Mesothelial cell of epicardium (in vitro differentiated cells): ENCODE measurements at regions not wholly inside any gene's neighbourhood (a gene's known extent, or its start where the extent isn't known, plus 50 kb on each side); places are given as distances from the start of the nearest gene placed in this dataset.

Experiments
- DNase-seq, 2 experiments: peaks; one replicate each; pipeline ENCODE4 v3.0.0; 2021; ENCODE audit warnings: low spot score in 2 of 2; ENCODE audit not compliant: unreplicated experiment in 2 of 2
- H3K27ac Mint-ChIP-seq: 2 replicates; pipeline ENCODE4 v1.8.0; 2021; ENCODE audit warnings: mixed read lengths
- H3K27me3 Mint-ChIP-seq: 2 replicates; pipeline ENCODE4 v1.8.0; 2021; ENCODE audit warnings: low read depth, mixed read lengths
- H3K36me3 Mint-ChIP-seq: 2 replicates; pipeline ENCODE4 v1.8.0; 2021; ENCODE audit warnings: mixed read lengths
- H3K4me1 Mint-ChIP-seq: 2 replicates; pipeline ENCODE4 v1.8.0; 2021; ENCODE audit warnings: mixed read lengths
- H3K4me3 Mint-ChIP-seq: 2 replicates; pipeline ENCODE4 v1.8.0; 2021; ENCODE audit warnings: mild to moderate bottlenecking, moderate library complexity, mixed read lengths
- H3K9me3 Mint-ChIP-seq: 2 replicates; pipeline ENCODE4 v1.8.0; 2021; ENCODE audit warnings: mixed read lengths
- TF ChIP-seq, protein P1 (sequence below): fragments of 200-600 bp; sonication (generic); IDR thresholded peaks from one replicate; pipeline ENCODE4 v1.5.0; 2021; ENCODE audit warnings: antibody characterized with exemption; ENCODE audit not compliant: unreplicated experiment

DNA sequence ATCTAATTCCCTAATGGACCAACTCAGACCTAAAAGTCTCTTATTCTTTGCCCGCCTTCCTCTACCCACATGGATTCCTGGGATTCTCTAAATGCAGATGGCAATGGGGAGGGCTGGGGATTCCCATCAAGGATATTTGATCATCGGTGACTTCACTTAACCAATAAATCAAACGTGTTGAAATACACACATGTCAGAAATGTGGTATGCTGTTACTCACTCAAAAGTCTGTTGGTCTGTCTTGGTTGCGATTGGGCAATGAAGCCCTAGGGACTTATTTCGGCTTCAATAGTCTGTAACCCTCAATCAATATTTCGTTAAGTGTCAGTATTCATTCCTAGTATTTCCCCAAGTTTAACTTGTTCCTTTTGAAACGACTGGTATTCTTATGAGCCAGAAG is 117.2 kb upstream of the DIO3 start:
- TF ChIP-seq, protein P1, sequence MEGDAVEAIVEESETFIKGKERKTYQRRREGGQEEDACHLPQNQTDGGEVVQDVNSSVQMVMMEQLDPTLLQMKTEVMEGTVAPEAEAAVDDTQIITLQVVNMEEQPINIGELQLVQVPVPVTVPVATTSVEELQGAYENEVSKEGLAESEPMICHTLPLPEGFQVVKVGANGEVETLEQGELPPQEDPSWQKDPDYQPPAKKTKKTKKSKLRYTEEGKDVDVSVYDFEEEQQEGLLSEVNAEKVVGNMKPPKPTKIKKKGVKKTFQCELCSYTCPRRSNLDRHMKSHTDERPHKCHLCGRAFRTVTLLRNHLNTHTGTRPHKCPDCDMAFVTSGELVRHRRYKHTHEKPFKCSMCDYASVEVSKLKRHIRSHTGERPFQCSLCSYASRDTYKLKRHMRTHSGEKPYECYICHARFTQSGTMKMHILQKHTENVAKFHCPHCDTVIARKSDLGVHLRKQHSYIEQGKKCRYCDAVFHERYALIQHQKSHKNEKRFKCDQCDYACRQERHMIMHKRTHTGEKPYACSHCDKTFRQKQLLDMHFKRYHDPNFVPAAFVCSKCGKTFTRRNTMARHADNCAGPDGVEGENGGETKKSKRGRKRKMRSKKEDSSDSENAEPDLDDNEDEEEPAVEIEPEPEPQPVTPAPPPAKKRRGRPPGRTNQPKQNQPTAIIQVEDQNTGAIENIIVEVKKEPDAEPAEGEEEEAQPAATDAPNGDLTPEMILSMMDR = no peak
- no peak for DNase-seq
- no peaks in the 10 kb centered on the region for H3K27me3 Mint-ChIP-seq
- H3K27ac Mint-ChIP-seq = no peak overlapping the region
- H3K36me3 Mint-ChIP-seq = no peaks in the 10 kb centered on the region
- H3K4me1 Mint-ChIP-seq = peaks cover 10% of the 10 kb centered on the region
- no peak overlapping the region for H3K4me3 Mint-ChIP-seq
- no peaks in the 10 kb centered on the region for H3K9me3 Mint-ChIP-seq

DNA sequence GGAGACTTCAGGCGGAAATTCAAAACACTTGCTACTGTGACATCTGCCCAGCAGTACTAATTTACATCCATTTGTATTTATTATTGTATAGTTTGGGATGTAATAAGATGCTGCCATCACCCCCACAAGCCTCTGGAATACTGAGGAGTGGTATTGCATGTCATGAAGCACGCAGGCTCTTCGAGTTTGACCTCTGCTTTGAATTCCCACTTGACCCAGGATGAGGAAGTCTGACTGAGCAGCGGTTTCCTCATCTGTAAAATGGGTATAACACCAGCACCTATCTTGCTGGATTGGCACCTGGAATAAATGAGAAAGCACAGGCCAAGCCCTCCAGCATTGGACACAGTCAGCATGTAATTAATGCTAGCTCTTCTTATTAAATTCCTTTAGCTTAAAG is 116.0 kb upstream of the DIO3 start:
- no peaks in the 10 kb centered on the region for H3K27me3 Mint-ChIP-seq

DNA sequence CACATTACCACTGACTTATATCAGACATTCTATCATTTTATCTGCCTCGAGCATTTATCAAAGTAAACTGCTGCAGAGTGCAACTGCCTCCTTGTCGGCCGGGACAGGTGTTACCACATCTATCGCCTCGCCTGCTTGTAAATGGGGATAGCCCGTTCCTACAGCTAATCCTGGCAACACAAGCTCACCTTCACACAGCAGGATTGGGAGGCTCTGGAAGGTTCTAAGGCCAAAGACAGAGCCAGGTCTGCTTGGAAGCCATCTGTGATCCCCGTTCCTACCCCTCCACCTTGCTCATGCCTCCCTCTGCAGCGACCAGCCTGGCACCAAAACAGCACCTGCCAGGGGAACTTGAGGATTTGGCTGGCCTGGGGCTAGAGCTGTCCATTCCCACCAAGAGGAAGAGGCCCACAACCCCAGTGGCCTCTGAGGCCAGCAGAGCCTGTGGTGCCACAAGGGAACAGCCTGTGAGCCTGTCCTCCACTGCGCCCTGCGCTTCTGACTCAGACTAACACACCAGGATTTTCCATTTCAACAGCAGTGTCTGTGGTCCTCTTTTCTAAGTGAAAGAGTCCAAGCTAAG is 114.8 kb upstream of the DIO3 start:
- no peak for DNase-seq
- Mint-ChIP-seq H3K27ac (no peak overlapping the region), H3K27me3 (no peaks in the 10 kb centered on the region), H3K4me1 (no peaks in the 10 kb centered on the region), H3K4me3 (no peak overlapping the region), H3K36me3 (no peaks in the 10 kb centered on the region), H3K9me3 (no peaks in the 10 kb centered on the region)
- TF ChIP-seq, protein P1 = no peak

More for the DNA sequence above, 116.0 kb upstream of the DIO3 start:
- no peaks in the 10 kb centered on the region for H3K36me3 Mint-ChIP-seq
- DNase-seq = no peak
- no peak overlapping the region for H3K27ac Mint-ChIP-seq
- no peaks in the 10 kb centered on the region for H3K9me3 Mint-ChIP-seq
- TF ChIP-seq, protein P1 = no peak
- no peak overlapping the region for H3K4me3 Mint-ChIP-seq
- peaks cover 5% of the 10 kb centered on the region for H3K4me1 Mint-ChIP-seq

DNA sequence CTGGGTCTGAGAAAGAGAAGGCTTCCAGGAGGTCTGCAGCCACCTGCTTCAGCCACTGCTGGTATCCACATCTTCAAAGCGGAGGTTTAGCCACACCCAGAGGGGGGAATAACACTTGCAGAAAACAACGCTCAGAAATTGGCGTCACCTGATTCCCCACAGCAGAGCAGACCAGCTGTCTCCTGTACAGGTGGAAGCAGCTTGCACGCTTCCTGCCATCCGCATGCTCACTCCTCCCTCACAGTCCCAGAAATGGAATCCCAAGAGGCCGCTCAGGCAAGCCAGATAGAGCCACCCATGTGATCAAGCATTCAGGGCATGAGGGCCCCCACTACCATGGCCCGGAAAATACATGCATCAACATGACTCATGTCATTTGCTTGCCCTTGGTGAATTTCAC is 112.2 kb upstream of the DIO3 start:
- TF ChIP-seq, protein P1 = no peak
- no peak for DNase-seq
- Mint-ChIP-seq H3K27me3 (peaks cover 4% of the 10 kb centered on the region), H3K4me3 (no peak overlapping the region), H3K36me3 (no peaks in the 10 kb centered on the region), H3K27ac (no peak overlapping the region), H3K9me3 (peaks cover 4% of the 10 kb centered on the region), H3K4me1 (no peaks in the 10 kb centered on the region)

DNA sequence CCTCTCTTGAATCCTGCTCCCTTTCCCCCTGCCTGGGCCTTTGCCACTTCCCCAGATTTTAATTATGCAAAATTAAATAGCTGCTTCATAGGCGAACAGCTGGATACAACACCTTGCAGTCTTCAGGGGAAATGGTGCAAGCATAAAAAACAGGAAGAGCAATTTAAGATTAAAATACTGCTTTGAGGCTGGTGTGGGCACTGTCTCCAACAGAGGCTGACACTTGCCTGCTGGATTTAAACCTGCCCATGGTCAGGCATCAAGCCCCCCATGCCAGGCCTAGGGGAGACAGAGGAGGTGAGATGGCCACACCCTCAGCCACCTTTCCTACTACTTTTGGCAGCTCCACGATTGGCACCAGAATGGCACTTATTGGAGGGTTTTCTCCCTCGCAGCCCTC is 110.1 kb upstream of the DIO3 start:
- H3K4me1 Mint-ChIP-seq = no peaks in the 10 kb centered on the region
- H3K9me3 Mint-ChIP-seq = peaks cover 5% of the 10 kb centered on the region
- H3K4me3 Mint-ChIP-seq = no peak overlapping the region
- TF ChIP-seq, protein P1 = no peak
- no peaks in the 10 kb centered on the region for H3K36me3 Mint-ChIP-seq
- H3K27me3 Mint-ChIP-seq = peaks cover 22% of the 10 kb centered on the region
- no peak for DNase-seq
- H3K27ac Mint-ChIP-seq = no peak overlapping the region

DNA sequence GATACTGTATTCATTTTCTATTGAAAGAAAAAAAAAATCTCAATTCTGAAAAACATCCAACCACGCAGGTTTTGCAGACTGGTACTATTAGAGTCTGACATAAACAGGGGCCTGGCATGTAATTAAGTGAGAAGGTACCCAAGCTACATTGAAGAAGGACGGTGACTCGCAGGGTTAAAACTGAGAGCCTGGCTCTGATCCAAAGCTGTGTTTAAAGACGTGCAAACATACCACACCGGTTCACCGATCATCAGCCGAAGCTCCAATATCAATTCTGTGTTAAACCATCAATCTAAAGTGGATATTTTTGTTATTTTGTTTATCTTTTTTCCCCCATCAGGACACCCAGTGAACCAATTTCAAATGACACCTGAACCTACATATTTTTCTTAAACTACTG is 108.1 kb upstream of the DIO3 start:
- TF ChIP-seq, protein P1 = no peak
- DNase-seq = no peak
- Mint-ChIP-seq H3K9me3 (peaks cover 5% of the 10 kb centered on the region), H3K36me3 (no peaks in the 10 kb centered on the region), H3K4me1 (peaks cover 4% of the 10 kb centered on the region), H3K4me3 (no peak overlapping the region), H3K27ac (no peak overlapping the region), H3K27me3 (peaks cover 32% of the 10 kb centered on the region)
